Suprapubic skin (tissue), 4 donors: ENCODE measurements at regions not wholly inside any gene's neighbourhood (a gene's known extent, or its start where the extent isn't known, plus 50 kb on each side); places are given as distances from the start of the nearest gene placed in this dataset.

Experiments used
- DNase-seq, 2 donors: peaks; one replicate each; pipeline ENCODE4 v3.0.0-alpha.2; 2019; ENCODE audit warnings: low spot score in 2 of 2
- H3K27ac ChIP-seq: fragments of 200-600 bp; sonication (generic); one replicate; pipeline ENCODE4 v1.5.1; 2019
- H3K27me3 ChIP-seq: fragments of 200-600 bp; sonication (generic); one replicate; pipeline ENCODE4 v1.5.1; 2019
- H3K36me3 ChIP-seq: fragments of 200-600 bp; sonication (generic); one replicate; pipeline ENCODE4 v1.5.1; 2019
- H3K4me1 ChIP-seq: fragments of 200-600 bp; sonication (generic); one replicate; pipeline ENCODE4 v1.5.1; 2019
- H3K4me3 ChIP-seq: fragments of 200-600 bp; sonication (generic); one replicate; pipeline ENCODE4 v1.5.1; 2019; ENCODE audit warnings: mild to moderate bottlenecking
- H3K9me3 ChIP-seq: fragments of 200-600 bp; sonication (generic); one replicate; pipeline ENCODE4 v1.5.1; 2019
- CTCF ChIP-seq, 2 donors: fragments of 200-600 bp in 1 of 2; fragments of 450-650 bp in 1 of 2; sonication (generic) in 1 of 2; IDR thresholded peaks; one replicate each; pipeline ENCODE4 v1.5.1; 2016 to 2019; ENCODE audit warnings: antibody characterized with exemption in 2 of 2, mild to moderate bottlenecking in 1 of 2, moderate library complexity in 1 of 2
- EP300 ChIP-seq: sonication (generic); formaldehyde crosslinking; IDR thresholded peaks from one replicate; pipeline ENCODE4 v1.6.1; 2017; ENCODE audit warnings: antibody characterized with exemption
- POLR2A ChIP-seq, 2 donors: fragments of 450-650 bp; IDR thresholded peaks; one replicate each; pipeline ENCODE4 v1.6.1; 2017; ENCODE audit warnings: antibody characterized with exemption in 2 of 2, mild to moderate bottlenecking in 2 of 2, moderate library complexity in 2 of 2
- POLR2AphosphoS5 ChIP-seq, 3 donors: sonication (generic); formaldehyde crosslinking; IDR thresholded peaks; one replicate each; pipeline ENCODE4 v1.6.1; 2017; ENCODE audit warnings: antibody characterized with exemption in 3 of 3
- WGBS: methylation state at CpG from one replicate; pipeline ENCODE4 v1.1.5; 2018; 5-methylcytosine and 5-hydroxymethylcytosine counted together

GRCh38 chr7:123292227-123292626, 92.5 kb upstream of the SLC13A1 start:
- TF ChIP-seq EP300 (no peak), CTCF (IDR thresholded peaks at IDR 0.05) (no peak), POLR2A (IDR thresholded peaks at IDR 0.05) (no peak), POLR2AphosphoS5 (IDR thresholded peaks at IDR 0.05) (no peak)
- no peaks in the 10 kb centered on the region for H3K36me3 ChIP-seq
- H3K27me3 ChIP-seq = no peaks in the 10 kb centered on the region
- H3K4me1 ChIP-seq = no peaks in the 10 kb centered on the region
- H3K9me3 ChIP-seq = no peaks in the 10 kb centered on the region
- H3K4me3 ChIP-seq = no peak overlapping the region
- DNase-seq = no peak
- H3K27ac ChIP-seq = no peak overlapping the region
- 88% methylated on average over 1 of the region's 1 CpG for WGBS

DNA sequence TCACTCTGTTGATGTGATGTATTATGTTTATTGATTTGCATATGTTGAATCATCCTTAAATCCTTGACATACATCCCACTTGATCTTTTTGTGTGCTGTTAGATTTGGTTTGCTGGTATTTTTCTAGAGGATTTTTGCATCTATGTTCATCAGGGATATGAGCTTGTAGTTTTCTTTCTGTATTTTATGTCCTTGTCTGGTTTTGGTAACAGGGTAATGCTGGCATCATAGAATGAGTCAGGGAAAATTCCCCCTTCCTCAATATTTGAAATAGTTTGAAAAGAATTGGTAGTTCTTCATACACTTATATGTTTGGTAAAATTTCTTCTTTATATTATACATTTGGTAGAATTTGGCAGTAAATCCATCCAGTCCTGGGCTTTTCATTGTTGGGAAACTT, 89.4 kb upstream of the SLC13A1 start:
- no peaks in the 10 kb centered on the region for H3K9me3 ChIP-seq
- no peaks in the 10 kb centered on the region for H3K4me1 ChIP-seq
- H3K27me3 ChIP-seq = no peaks in the 10 kb centered on the region
- no peak overlapping the region for H3K27ac ChIP-seq
- H3K4me3 ChIP-seq = no peak overlapping the region
- no peaks in the 10 kb centered on the region for H3K36me3 ChIP-seq
- no peak for DNase-seq
- TF ChIP-seq POLR2AphosphoS5 (IDR thresholded peaks at IDR 0.05) (no peak), POLR2A (IDR thresholded peaks at IDR 0.05) (no peak), EP300 (no peak)

GRCh38 chr7:123285076-123285700, 85.4 kb upstream of the SLC13A1 start:
- no peaks in the 10 kb centered on the region for H3K9me3 ChIP-seq
- H3K27ac ChIP-seq = no peak overlapping the region
- no peaks in the 10 kb centered on the region for H3K36me3 ChIP-seq
- no peak for DNase-seq
- TF ChIP-seq CTCF (IDR thresholded peaks at IDR 0.05) (no peak), POLR2A (IDR thresholded peaks at IDR 0.05) (no peak), POLR2AphosphoS5 (IDR thresholded peaks at IDR 0.05) (no peak), EP300 (no peak)
- no peaks in the 10 kb centered on the region for H3K4me1 ChIP-seq
- no peaks in the 10 kb centered on the region for H3K27me3 ChIP-seq
- H3K4me3 ChIP-seq = no peak overlapping the region
- WGBS = 51% methylated on average over 7 of the region's 7 CpGs

GRCh38 chr7:123283373-123283772, 83.6 kb upstream of the SLC13A1 start:
- TF ChIP-seq CTCF (IDR thresholded peaks at IDR 0.05) (no peak), POLR2A (IDR thresholded peaks at IDR 0.05) (no peak), POLR2AphosphoS5 (IDR thresholded peaks at IDR 0.05) (no peak), EP300 (no peak)
- 65% methylated on average over 1 of the region's 1 CpG for WGBS
- H3K27me3 ChIP-seq = no peaks in the 10 kb centered on the region
- no peaks in the 10 kb centered on the region for H3K4me1 ChIP-seq
- DNase-seq = no peak
- H3K9me3 ChIP-seq = no peaks in the 10 kb centered on the region
- no peaks in the 10 kb centered on the region for H3K36me3 ChIP-seq
- H3K27ac ChIP-seq = no peak overlapping the region
- no peak overlapping the region for H3K4me3 ChIP-seq

DNA sequence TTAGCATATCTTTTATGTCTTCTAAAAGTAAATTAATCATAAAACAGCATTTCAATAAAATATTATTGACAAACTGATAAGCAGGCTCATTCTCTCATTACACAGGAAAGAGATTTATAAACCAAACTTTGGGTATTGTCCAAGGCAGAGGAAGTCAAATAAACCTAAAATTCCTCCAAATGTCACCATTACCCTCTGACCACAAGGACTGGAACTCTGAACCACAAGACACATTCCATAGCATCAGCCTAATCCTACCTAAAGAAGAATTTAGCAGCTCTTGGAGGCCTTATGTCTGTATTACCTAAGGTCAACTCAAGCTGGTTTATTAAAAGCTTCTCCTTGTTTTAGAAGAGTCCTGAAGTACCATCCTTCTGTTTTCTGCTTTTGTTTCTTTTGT, 82.4 kb upstream of the SLC13A1 start:
- H3K36me3 ChIP-seq = no peaks in the 10 kb centered on the region
- H3K4me3 ChIP-seq = no peak overlapping the region
- no peaks in the 10 kb centered on the region for H3K27me3 ChIP-seq
- H3K27ac ChIP-seq = no peak overlapping the region
- H3K9me3 ChIP-seq = no peaks in the 10 kb centered on the region
- DNase-seq = no peak
- no peaks in the 10 kb centered on the region for H3K4me1 ChIP-seq
- TF ChIP-seq CTCF (IDR thresholded peaks at IDR 0.05) = no peak
- no peak for TF ChIP-seq POLR2A (IDR thresholded peaks at IDR 0.05)
- no peak for TF ChIP-seq EP300
- no peak for TF ChIP-seq POLR2AphosphoS5 (IDR thresholded peaks at IDR 0.05)

DNA sequence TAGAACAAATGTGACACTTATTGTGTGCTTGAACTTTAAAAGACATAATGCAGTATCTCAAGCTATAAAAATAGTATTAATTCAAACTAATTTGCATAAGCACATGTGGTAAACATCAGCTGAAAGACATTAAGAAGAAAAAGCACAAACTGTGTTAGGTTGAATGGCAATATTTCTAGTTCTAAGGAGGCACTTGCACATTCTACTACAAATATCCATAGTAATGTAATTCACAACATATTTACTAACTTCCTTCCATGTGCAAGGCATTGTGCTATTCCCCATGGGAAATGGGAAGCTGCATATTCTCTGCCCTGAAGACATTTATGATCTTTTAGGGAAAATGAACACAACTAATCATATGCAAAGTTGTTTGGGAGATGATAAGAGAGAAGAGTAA, 80.2 kb upstream of the SLC13A1 start:
- Histone ChIP-seq H3K4me1 (no peaks in the 10 kb centered on the region), H3K27me3 (no peaks in the 10 kb centered on the region), H3K9me3 (no peaks in the 10 kb centered on the region), H3K27ac (no peak overlapping the region), H3K36me3 (no peaks in the 10 kb centered on the region), H3K4me3 (no peak overlapping the region)
- TF ChIP-seq EP300 = no peak
- TF ChIP-seq POLR2A (IDR thresholded peaks at IDR 0.05) = no peak
- TF ChIP-seq POLR2AphosphoS5 (IDR thresholded peaks at IDR 0.05) = no peak
- no peak for TF ChIP-seq CTCF (IDR thresholded peaks at IDR 0.05)
- DNase-seq = no peak
